Memory B cell (primary cell): ENCODE measurements at regions not wholly inside any gene's neighbourhood (a gene's known extent, or its start where the extent isn't known, plus 50 kb on each side); places are given as distances from the start of the nearest gene placed in this dataset.
"Not testable (repeated sequence)": the region's sequence is repeated elsewhere in the genome, so short reads cannot be mapped to it uniquely, and the experiment has no call there.

Experiments used
- ATAC-seq: fragments of 150-1000 bp; cut with Tn5 transposase; 2 replicates; pipeline ENCODE4 v1.10.0; 2021; ENCODE audit warnings: low read depth, mild to moderate bottlenecking, moderate library complexity
- DNase-seq, 2 donors: peaks; one replicate each; pipeline ENCODE4 v3.0.0; 2022; ENCODE audit warnings: low spot score in 2 of 2
- H3K27ac Mint-ChIP-seq: one replicate; pipeline ENCODE4 v1.8.0; 2022; ENCODE audit warnings: mild to moderate bottlenecking, moderate library complexity, mixed read lengths
- H3K27me3 Mint-ChIP-seq: one replicate; pipeline ENCODE4 v1.8.0; 2022; ENCODE audit warnings: mixed read lengths
- H3K36me3 Mint-ChIP-seq: one replicate; pipeline ENCODE4 v1.8.0; 2022; ENCODE audit warnings: mild to moderate bottlenecking, mixed read lengths
- H3K4me1 Mint-ChIP-seq: one replicate; pipeline ENCODE4 v1.8.0; 2022; ENCODE audit warnings: mixed read lengths
- H3K4me3 Mint-ChIP-seq: one replicate; pipeline ENCODE4 v1.8.0; 2022; ENCODE audit warnings: mild to moderate bottlenecking, moderate library complexity, mixed read lengths
- H3K9me3 Mint-ChIP-seq: one replicate; pipeline ENCODE4 v1.8.0; 2022; ENCODE audit warnings: mixed read lengths

- H3K9me3 Mint-ChIP-seq = peaks cover 5% of the 10 kb centered on the region
- ATAC-seq = no peak
- no peaks in the 10 kb centered on the region for H3K4me1 Mint-ChIP-seq
- no peak for DNase-seq
- H3K4me3 Mint-ChIP-seq = no peak overlapping the region
- no peak overlapping the region for H3K27ac Mint-ChIP-seq
- no peaks in the 10 kb centered on the region for H3K27me3 Mint-ChIP-seq
- H3K36me3 Mint-ChIP-seq = no peaks in the 10 kb centered on the region
Observed at GRCh38 chr4:154164931-154165839, 326.4 kb downstream of the DCHS2 start.

GRCh38 chr4:154160519-154161301, 330.9 kb downstream of the DCHS2 start:
- Mint-ChIP-seq H3K4me1 (no peaks in the 10 kb centered on the region), H3K27me3 (peaks cover 5% of the 10 kb centered on the region), H3K36me3 (no peaks in the 10 kb centered on the region), H3K27ac (no peak overlapping the region), H3K4me3 (no peak overlapping the region), H3K9me3 (peaks cover 3% of the 10 kb centered on the region)
- DNase-seq (no peak), ATAC-seq (no peak)

- DNase-seq (no peak), ATAC-seq (no peak)
- no peaks in the 10 kb centered on the region for H3K36me3 Mint-ChIP-seq
- no peaks in the 10 kb centered on the region for H3K4me1 Mint-ChIP-seq
- H3K4me3 Mint-ChIP-seq = no peak overlapping the region
- H3K9me3 Mint-ChIP-seq = no peaks in the 10 kb centered on the region
- peaks cover 5% of the 10 kb centered on the region for H3K27me3 Mint-ChIP-seq
- no peak overlapping the region for H3K27ac Mint-ChIP-seq
Observed at GRCh38 chr4:154158361-154159155, 333.0 kb downstream of the DCHS2 start.

GRCh38 chr4:154152546-154152945, 339.1 kb downstream of the DCHS2 start:
- Mint-ChIP-seq H3K9me3 (no peaks in the 10 kb centered on the region), H3K4me1 (no peaks in the 10 kb centered on the region), H3K36me3 (no peaks in the 10 kb centered on the region), H3K27me3 (no peaks in the 10 kb centered on the region), H3K4me3 (no peak overlapping the region), H3K27ac (no peak overlapping the region)
- DNase-seq = no peak
- ATAC-seq = no peak

- not testable (repeated sequence) for DNase-seq, H3K27me3 Mint-ChIP-seq, H3K36me3 Mint-ChIP-seq, H3K27ac Mint-ChIP-seq, H3K4me3 Mint-ChIP-seq, H3K9me3 Mint-ChIP-seq, H3K4me1 Mint-ChIP-seq, ATAC-seq
Observed at GRCh38 chr4:154149236-154149635, 342.4 kb downstream of the DCHS2 start.

- no peak overlapping the region for H3K4me3 Mint-ChIP-seq
- no peaks in the 10 kb centered on the region for H3K4me1 Mint-ChIP-seq
- no peaks in the 10 kb centered on the region for H3K9me3 Mint-ChIP-seq
- H3K27ac Mint-ChIP-seq = no peak overlapping the region
- H3K36me3 Mint-ChIP-seq = no peaks in the 10 kb centered on the region
- no peak for DNase-seq
- no peak for ATAC-seq
- H3K27me3 Mint-ChIP-seq = no peaks in the 10 kb centered on the region
Observed at GRCh38 chr4:154143720-154144119, 347.9 kb downstream of the DCHS2 start.

GRCh38 chr4:154142664-154143063, 348.9 kb downstream of the DCHS2 start:
- Mint-ChIP-seq H3K9me3 (no peaks in the 10 kb centered on the region), H3K4me3 (no peak overlapping the region), H3K27ac (no peak overlapping the region), H3K36me3 (no peaks in the 10 kb centered on the region), H3K27me3 (no peaks in the 10 kb centered on the region), H3K4me1 (no peaks in the 10 kb centered on the region)
- no peak for ATAC-seq
- DNase-seq = no peak

GRCh38 chr4:154140869-154141268, 350.7 kb downstream of the DCHS2 start:
- no peak for ATAC-seq
- no peak for DNase-seq
- Mint-ChIP-seq H3K4me3 (no peak overlapping the region), H3K27ac (no peak overlapping the region), H3K36me3 (no peaks in the 10 kb centered on the region), H3K9me3 (no peaks in the 10 kb centered on the region), H3K4me1 (no peaks in the 10 kb centered on the region), H3K27me3 (no peaks in the 10 kb centered on the region)

- H3K9me3 Mint-ChIP-seq = no peaks in the 10 kb centered on the region
- H3K4me3 Mint-ChIP-seq = no peak overlapping the region
- H3K36me3 Mint-ChIP-seq = no peaks in the 10 kb centered on the region
- H3K27me3 Mint-ChIP-seq = peaks cover 2% of the 10 kb centered on the region
- ATAC-seq (no peak), DNase-seq (no peak)
- H3K4me1 Mint-ChIP-seq = no peaks in the 10 kb centered on the region
- no peak overlapping the region for H3K27ac Mint-ChIP-seq
Observed at GRCh38 chr4:154137320-154137905, 348.5 kb upstream of the SFRP2 start.

GRCh38 chr4:154135576-154135975, 346.7 kb upstream of the SFRP2 start:
- Mint-ChIP-seq H3K9me3 (no peaks in the 10 kb centered on the region), H3K4me3 (no peak overlapping the region), H3K27ac (no peak overlapping the region), H3K4me1 (no peaks in the 10 kb centered on the region), H3K27me3 (peaks cover 2% of the 10 kb centered on the region), H3K36me3 (no peaks in the 10 kb centered on the region)
- no peak for ATAC-seq
- DNase-seq = no peak

- H3K27me3 Mint-ChIP-seq = peaks cover 9% of the 10 kb centered on the region
- no peak overlapping the region for H3K27ac Mint-ChIP-seq
- no peak overlapping the region for H3K4me3 Mint-ChIP-seq
- H3K36me3 Mint-ChIP-seq = no peaks in the 10 kb centered on the region
- DNase-seq = no peak
- H3K4me1 Mint-ChIP-seq = no peaks in the 10 kb centered on the region
- H3K9me3 Mint-ChIP-seq = peaks cover 3% of the 10 kb centered on the region
- no peak for ATAC-seq
Observed at GRCh38 chr4:154132406-154132805, 343.5 kb upstream of the SFRP2 start.

GRCh38 chr4:154126276-154126675, 337.4 kb upstream of the SFRP2 start:
- ATAC-seq = no peak
- Mint-ChIP-seq H3K27ac (no peak overlapping the region), H3K4me3 (no peak overlapping the region), H3K9me3 (peaks cover 6% of the 10 kb centered on the region), H3K27me3 (peaks cover 7% of the 10 kb centered on the region), H3K4me1 (no peaks in the 10 kb centered on the region), H3K36me3 (no peaks in the 10 kb centered on the region)
- no peak for DNase-seq

GRCh38 chr4:154125340-154125739, 336.5 kb upstream of the SFRP2 start:
- Mint-ChIP-seq H3K4me3 (no peak overlapping the region), H3K36me3 (no peaks in the 10 kb centered on the region), H3K27me3 (peaks cover 7% of the 10 kb centered on the region), H3K4me1 (no peaks in the 10 kb centered on the region), H3K9me3 (peaks cover 6% of the 10 kb centered on the region), H3K27ac (no peak overlapping the region)
- DNase-seq = no peak
- ATAC-seq = no peak
